GM23338 (cell line): ENCODE measurements at regions not wholly inside any gene's neighbourhood (a gene's known extent, or its start where the extent isn't known, plus 50 kb on each side); places are given as distances from the start of the nearest gene placed in this dataset.

Source experiments
- ATAC-seq: fragments of 200-7000 bp; cut with Tn5 transposase; 3 replicates; pipeline ENCODE4 v1.9.1; 2020
- DNase-seq: peaks from one replicate; pipeline ENCODE4 v3.0.0-alpha.2; 2015; ENCODE audit warnings: low spot score
- H2AFZ ChIP-seq: fragments of 200-600 bp; sonication (generic); 2 replicates; pipeline ENCODE4 v1.8.0; 2016; ENCODE audit warnings: antibody characterized with exemption, mild to moderate bottlenecking, moderate library complexity
- H3F3A ChIP-seq: fragments of 200-600 bp; sonication (generic); replicated peaks from 2 replicates; pipeline ENCODE4 v1.8.0; 2017; ENCODE audit warnings: antibody characterized with exemption, mixed run types, low read depth
- H3K27ac ChIP-seq: fragments of 200-600 bp; sonication (generic); 2 replicates; pipeline ENCODE4 v1.6.1; 2016; ENCODE audit warnings: low read depth
- H3K27me3 ChIP-seq: fragments of 200-600 bp; sonication (generic); 2 replicates; pipeline ENCODE4 v1.8.0; 2016; ENCODE audit warnings: mild to moderate bottlenecking, mixed run types, moderate library complexity; ENCODE audit not compliant: insufficient read depth
- H3K36me3 ChIP-seq: fragments of 200-600 bp; sonication (generic); 2 replicates; pipeline ENCODE4 v1.8.0; 2016; ENCODE audit warnings: mild to moderate bottlenecking; ENCODE audit not compliant: insufficient read depth
- H3K4me1 ChIP-seq: fragments of 200-600 bp; sonication (generic); 2 replicates; pipeline ENCODE4 v1.8.0; 2016; ENCODE audit warnings: mild to moderate bottlenecking, moderate library complexity; ENCODE audit not compliant: insufficient read depth
- H3K4me2 ChIP-seq: fragments of 200-600 bp; sonication (generic); 2 replicates; pipeline ENCODE4 v1.7.1; 2017; ENCODE audit warnings: mixed run types
- H3K4me3 ChIP-seq: fragments of 200-600 bp; sonication (generic); 2 replicates; pipeline ENCODE4 v1.6.1; 2016; ENCODE audit warnings: mixed run types
- H3K79me2 ChIP-seq: fragments of 200-600 bp; sonication (generic); replicated peaks from 2 replicates; pipeline ENCODE4 v1.8.0; 2017; ENCODE audit warnings: mild to moderate bottlenecking; ENCODE audit not compliant: insufficient read depth
- H3K9me2 ChIP-seq: fragments of 200-600 bp; sonication (generic); 2 replicates; pipeline ENCODE4 v1.8.0; 2017; ENCODE audit not compliant: insufficient read depth
- H4K20me1 ChIP-seq: fragments of 200-600 bp; sonication (generic); replicated peaks from 2 replicates; pipeline ENCODE4 v1.8.0; 2017; ENCODE audit warnings: mild to moderate bottlenecking; ENCODE audit not compliant: insufficient read depth
- H3K27ac Mint-ChIP-seq: 2 replicates; pipeline ENCODE4 v1.8.0; 2020; ENCODE audit warnings: inconsistent platforms, mild to moderate bottlenecking, moderate library complexity, mixed read lengths
- H3K27me3 Mint-ChIP-seq: 3 replicates; pipeline ENCODE4 v1.8.0; 2022; ENCODE audit warnings: low read depth, mild to moderate bottlenecking, moderate library complexity, mixed read lengths, inconsistent platforms; ENCODE audit not compliant: insufficient read depth, poor library complexity
- H3K36me3 Mint-ChIP-seq: 3 replicates; pipeline ENCODE4 v1.8.0; 2021; ENCODE audit warnings: low read depth, mild to moderate bottlenecking, inconsistent platforms, moderate library complexity, mixed read lengths
- H3K4me1 Mint-ChIP-seq: 3 replicates; pipeline ENCODE4 v1.8.0; 2020; ENCODE audit warnings: mild to moderate bottlenecking, inconsistent platforms, mixed read lengths
- H3K4me3 Mint-ChIP-seq: 3 replicates; pipeline ENCODE4 v1.8.0; 2021; ENCODE audit warnings: moderate library complexity, mild to moderate bottlenecking, inconsistent platforms, mixed read lengths
- H3K9me3 Mint-ChIP-seq: 3 replicates; pipeline ENCODE4 v1.8.0; 2020; ENCODE audit warnings: moderate library complexity, mild to moderate bottlenecking, inconsistent platforms, mixed read lengths
- CREB1 ChIP-seq: fragments of 250-450 bp; sonication (Bioruptor Pico); IDR thresholded peaks from 2 replicates; pipeline ENCODE4 v1.5.0; 2020; ENCODE audit warnings: low read depth, mild to moderate bottlenecking, moderate library complexity
- CTCF ChIP-seq, 2 experiments: fragments of 200-600 bp in 1 of 2; sonication (generic) in 1 of 2; conservative IDR thresholded peaks; 2 replicates each; pipeline versions ENCODE4 v1.5.1 to v1.6.1; 2016 to 2017; ENCODE audit warnings: antibody characterized with exemption in 2 of 2, low read depth in 2 of 2, mild to moderate bottlenecking in 2 of 2, moderate library complexity in 1 of 2
- ETS1 ChIP-seq: IDR thresholded peaks from 2 replicates; pipeline ENCODE4 v1.6.1; 2016; ENCODE audit warnings: antibody characterized with exemption
- JUNB ChIP-seq: IDR thresholded peaks from one replicate; pipeline ENCODE4 v1.6.1; 2016; ENCODE audit warnings: antibody characterized with exemption; ENCODE audit not compliant: unreplicated experiment
- NANOG ChIP-seq: IDR thresholded peaks from 2 replicates; pipeline ENCODE4 v1.6.1; 2016; ENCODE audit warnings: antibody characterized with exemption, borderline replicate concordance
- POLR2AphosphoS5 ChIP-seq: IDR thresholded peaks from 2 replicates; pipeline ENCODE4 v1.6.1; 2016; ENCODE audit warnings: antibody characterized with exemption, low read depth
- STAT1 ChIP-seq: IDR thresholded peaks from one replicate; pipeline ENCODE4 v1.6.1; 2016; ENCODE audit warnings: antibody characterized with exemption; ENCODE audit not compliant: unreplicated experiment
- ZNF114 ChIP-seq: fragments of 250-450 bp; sonication (Bioruptor Pico); IDR thresholded peaks from 2 replicates; pipeline ENCODE4 v1.5.0; 2020; ENCODE audit warnings: mild to moderate bottlenecking, moderate library complexity
- ZNF331 ChIP-seq: fragments of 250-450 bp; sonication (Bioruptor Pico); IDR thresholded peaks from 2 replicates; pipeline ENCODE4 v1.5.0; 2020; ENCODE audit warnings: low read depth, mild to moderate bottlenecking, moderate library complexity
- TF ChIP-seq, protein P1 (sequence below): fragments of 250-450 bp; sonication (Bioruptor Pico); IDR thresholded peaks from 2 replicates; pipeline ENCODE4 v1.5.0; 2020; ENCODE audit warnings: mild to moderate bottlenecking, moderate library complexity
- TF ChIP-seq, protein P2 (sequence below): IDR thresholded peaks from one replicate; pipeline ENCODE4 v1.6.1; 2018; ENCODE audit warnings: antibody characterized with exemption; ENCODE audit not compliant: unreplicated experiment

GRCh38 chr16:64019339-64019738 lies 1102.5 kb downstream of the CDH11 start:
- Mint-ChIP-seq H3K27me3 (no peaks in the 10 kb centered on the region), H3K4me1 (peaks cover 8% of the 10 kb centered on the region; the same call in 2 of the 3 replicates), H3K27ac (no peak overlapping the region), H3K4me3 (no peak overlapping the region), H3K9me3 (no peaks in the 10 kb centered on the region), H3K36me3 (no peaks in the 10 kb centered on the region)
- TF ChIP-seq ZNF114 (CRISPR knock-in tag): no peak
- Histone ChIP-seq H3K27me3 (no peaks in the 10 kb centered on the region), H3K36me3 (no peaks in the 10 kb centered on the region), H2AFZ (no peak overlapping the region), H4K20me1 (no peaks in the 10 kb centered on the region), H3K27ac (no peak overlapping the region), H3K4me1 (no peaks in the 10 kb centered on the region), H3K79me2 (no peaks in the 10 kb centered on the region), H3F3A (no peaks in the 10 kb centered on the region), H3K4me2 (no peak overlapping the region), H3K4me3 (no peak overlapping the region), H3K9me2 (no peaks in the 10 kb centered on the region)
- peak; percentile 41 for DNase-seq
- peak; percentile 62 for ATAC-seq

- H3K27ac ChIP-seq: no peak overlapping the region
- H3F3A ChIP-seq: no peaks in the 10 kb centered on the region
- H3K9me2 ChIP-seq: no peaks in the 10 kb centered on the region
- TF ChIP-seq JUNB (no peak), CTCF (conservative IDR thresholded peaks at IDR 0.05; ENCODE audit: low read depth in 2 of 2) (no peak), STAT1 (no peak), ETS1 (no peak), ZNF331 (CRISPR knock-in tag) (no peak), CREB1 (CRISPR knock-in tag) (no peak), NANOG (no peak), POLR2AphosphoS5 (no peak)
- TF ChIP-seq, protein P1, sequence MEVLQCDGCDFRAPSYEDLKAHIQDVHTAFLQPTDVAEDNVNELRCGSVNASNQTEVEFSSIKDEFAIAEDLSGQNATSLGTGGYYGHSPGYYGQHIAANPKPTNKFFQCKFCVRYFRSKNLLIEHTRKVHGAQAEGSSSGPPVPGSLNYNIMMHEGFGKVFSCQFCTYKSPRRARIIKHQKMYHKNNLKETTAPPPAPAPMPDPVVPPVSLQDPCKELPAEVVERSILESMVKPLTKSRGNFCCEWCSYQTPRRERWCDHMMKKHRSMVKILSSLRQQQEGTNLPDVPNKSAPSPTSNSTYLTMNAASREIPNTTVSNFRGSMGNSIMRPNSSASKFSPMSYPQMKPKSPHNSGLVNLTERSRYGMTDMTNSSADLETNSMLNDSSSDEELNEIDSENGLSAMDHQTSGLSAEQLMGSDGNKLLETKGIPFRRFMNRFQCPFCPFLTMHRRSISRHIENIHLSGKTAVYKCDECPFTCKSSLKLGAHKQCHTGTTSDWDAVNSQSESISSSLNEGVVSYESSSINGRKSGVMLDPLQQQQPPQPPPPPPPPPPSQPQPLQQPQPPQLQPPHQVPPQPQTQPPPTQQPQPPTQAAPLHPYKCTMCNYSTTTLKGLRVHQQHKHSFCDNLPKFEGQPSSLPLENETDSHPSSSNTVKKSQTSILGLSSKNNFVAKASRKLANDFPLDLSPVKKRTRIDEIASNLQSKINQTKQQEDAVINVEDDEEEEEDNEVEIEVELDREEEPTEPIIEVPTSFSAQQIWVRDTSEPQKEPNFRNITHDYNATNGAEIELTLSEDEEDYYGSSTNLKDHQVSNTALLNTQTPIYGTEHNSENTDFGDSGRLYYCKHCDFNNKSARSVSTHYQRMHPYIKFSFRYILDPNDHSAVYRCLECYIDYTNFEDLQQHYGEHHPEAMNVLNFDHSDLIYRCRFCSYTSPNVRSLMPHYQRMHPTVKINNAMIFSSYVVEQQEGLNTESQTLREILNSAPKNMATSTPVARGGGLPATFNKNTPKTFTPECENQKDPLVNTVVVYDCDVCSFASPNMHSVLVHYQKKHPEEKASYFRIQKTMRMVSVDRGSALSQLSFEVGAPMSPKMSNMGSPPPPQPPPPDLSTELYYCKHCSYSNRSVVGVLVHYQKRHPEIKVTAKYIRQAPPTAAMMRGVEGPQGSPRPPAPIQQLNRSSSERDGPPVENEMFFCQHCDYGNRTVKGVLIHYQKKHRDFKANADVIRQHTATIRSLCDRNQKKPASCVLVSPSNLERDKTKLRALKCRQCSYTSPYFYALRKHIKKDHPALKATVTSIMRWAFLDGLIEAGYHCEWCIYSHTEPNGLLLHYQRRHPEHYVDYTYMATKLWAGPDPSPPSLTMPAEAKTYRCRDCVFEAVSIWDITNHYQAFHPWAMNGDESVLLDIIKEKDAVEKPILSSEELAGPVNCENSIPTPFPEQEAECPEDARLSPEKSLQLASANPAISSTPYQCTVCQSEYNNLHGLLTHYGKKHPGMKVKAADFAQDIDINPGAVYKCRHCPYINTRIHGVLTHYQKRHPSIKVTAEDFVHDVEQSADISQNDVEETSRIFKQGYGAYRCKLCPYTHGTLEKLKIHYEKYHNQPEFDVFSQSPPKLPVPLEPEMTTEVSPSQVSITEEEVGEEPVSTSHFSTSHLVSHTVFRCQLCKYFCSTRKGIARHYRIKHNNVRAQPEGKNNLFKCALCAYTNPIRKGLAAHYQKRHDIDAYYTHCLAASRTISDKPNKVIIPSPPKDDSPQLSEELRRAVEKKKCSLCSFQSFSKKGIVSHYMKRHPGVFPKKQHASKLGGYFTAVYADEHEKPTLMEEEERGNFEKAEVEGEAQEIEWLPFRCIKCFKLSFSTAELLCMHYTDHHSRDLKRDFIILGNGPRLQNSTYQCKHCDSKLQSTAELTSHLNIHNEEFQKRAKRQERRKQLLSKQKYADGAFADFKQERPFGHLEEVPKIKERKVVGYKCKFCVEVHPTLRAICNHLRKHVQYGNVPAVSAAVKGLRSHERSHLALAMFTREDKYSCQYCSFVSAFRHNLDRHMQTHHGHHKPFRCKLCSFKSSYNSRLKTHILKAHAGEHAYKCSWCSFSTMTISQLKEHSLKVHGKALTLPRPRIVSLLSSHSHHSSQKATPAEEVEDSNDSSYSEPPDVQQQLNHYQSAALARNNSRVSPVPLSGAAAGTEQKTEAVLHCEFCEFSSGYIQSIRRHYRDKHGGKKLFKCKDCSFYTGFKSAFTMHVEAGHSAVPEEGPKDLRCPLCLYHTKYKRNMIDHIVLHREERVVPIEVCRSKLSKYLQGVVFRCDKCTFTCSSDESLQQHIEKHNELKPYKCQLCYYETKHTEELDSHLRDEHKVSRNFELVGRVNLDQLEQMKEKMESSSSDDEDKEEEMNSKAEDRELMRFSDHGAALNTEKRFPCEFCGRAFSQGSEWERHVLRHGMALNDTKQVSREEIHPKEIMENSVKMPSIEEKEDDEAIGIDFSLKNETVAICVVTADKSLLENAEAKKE (CRISPR knock-in tag): no peak
- TF ChIP-seq, protein P2, sequence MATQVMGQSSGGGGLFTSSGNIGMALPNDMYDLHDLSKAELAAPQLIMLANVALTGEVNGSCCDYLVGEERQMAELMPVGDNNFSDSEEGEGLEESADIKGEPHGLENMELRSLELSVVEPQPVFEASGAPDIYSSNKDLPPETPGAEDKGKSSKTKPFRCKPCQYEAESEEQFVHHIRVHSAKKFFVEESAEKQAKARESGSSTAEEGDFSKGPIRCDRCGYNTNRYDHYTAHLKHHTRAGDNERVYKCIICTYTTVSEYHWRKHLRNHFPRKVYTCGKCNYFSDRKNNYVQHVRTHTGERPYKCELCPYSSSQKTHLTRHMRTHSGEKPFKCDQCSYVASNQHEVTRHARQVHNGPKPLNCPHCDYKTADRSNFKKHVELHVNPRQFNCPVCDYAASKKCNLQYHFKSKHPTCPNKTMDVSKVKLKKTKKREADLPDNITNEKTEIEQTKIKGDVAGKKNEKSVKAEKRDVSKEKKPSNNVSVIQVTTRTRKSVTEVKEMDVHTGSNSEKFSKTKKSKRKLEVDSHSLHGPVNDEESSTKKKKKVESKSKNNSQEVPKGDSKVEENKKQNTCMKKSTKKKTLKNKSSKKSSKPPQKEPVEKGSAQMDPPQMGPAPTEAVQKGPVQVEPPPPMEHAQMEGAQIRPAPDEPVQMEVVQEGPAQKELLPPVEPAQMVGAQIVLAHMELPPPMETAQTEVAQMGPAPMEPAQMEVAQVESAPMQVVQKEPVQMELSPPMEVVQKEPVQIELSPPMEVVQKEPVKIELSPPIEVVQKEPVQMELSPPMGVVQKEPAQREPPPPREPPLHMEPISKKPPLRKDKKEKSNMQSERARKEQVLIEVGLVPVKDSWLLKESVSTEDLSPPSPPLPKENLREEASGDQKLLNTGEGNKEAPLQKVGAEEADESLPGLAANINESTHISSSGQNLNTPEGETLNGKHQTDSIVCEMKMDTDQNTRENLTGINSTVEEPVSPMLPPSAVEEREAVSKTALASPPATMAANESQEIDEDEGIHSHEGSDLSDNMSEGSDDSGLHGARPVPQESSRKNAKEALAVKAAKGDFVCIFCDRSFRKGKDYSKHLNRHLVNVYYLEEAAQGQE: no peak
These were observed 1104.1 kb downstream of the CDH11 start for GRCh38 chr16:64017796-64018195.

More at GRCh38 chr16:64017796-64018195, 1104.1 kb downstream of the CDH11 start:
- no peaks in the 10 kb centered on the region for H4K20me1 ChIP-seq
- Mint-ChIP-seq H3K27ac (no peak overlapping the region), H3K36me3 (no peaks in the 10 kb centered on the region), H3K27me3 (no peaks in the 10 kb centered on the region), H3K4me3 (no peak overlapping the region), H3K4me1 (peaks cover 8% of the 10 kb centered on the region; the same call in 2 of the 3 replicates), H3K9me3 (no peaks in the 10 kb centered on the region)
- H2AFZ ChIP-seq: no peak overlapping the region
- H3K27me3 ChIP-seq: no peaks in the 10 kb centered on the region
- no peaks in the 10 kb centered on the region for H3K4me1 ChIP-seq
- DNase-seq (no peak), ATAC-seq (no peak)
- H3K79me2 ChIP-seq: no peaks in the 10 kb centered on the region
- no peak overlapping the region for H3K4me3 ChIP-seq
- H3K36me3 ChIP-seq: no peaks in the 10 kb centered on the region
- H3K4me2 ChIP-seq: no peak overlapping the region
